ENCODE measurements at regions not wholly inside any gene's neighbourhood (a gene's known extent, or its start where the extent isn't known, plus 50 kb on each side); places are given as distances from the start of the nearest gene placed in this dataset.

- TF ChIP-seq CTCF (IDR thresholded peaks at IDR 0.05; ENCODE audit: low read depth, low read length, missing input control): no peak
- TF ChIP-seq TAF1 (conservative IDR thresholded peaks at IDR 0.05): no peak
- no peak for TF ChIP-seq RAD21 (IDR thresholded peaks at IDR 0.05)
- TF ChIP-seq HNF4A (conservative IDR thresholded peaks at IDR 0.05): no peak
- no peak for TF ChIP-seq GABPA (IDR thresholded peaks at IDR 0.05 in 1 of 2, conservative IDR thresholded peaks at IDR 0.05 in 1 of 2)
- TF ChIP-seq SP1 (IDR thresholded peaks at IDR 0.05): no peak
- no peak for TF ChIP-seq REST (IDR thresholded peaks at IDR 0.05)
- TF ChIP-seq HNF4G (IDR thresholded peaks at IDR 0.05): no peak
- no peak for TF ChIP-seq MAX (IDR thresholded peaks at IDR 0.05)
- TF ChIP-seq JUND (IDR thresholded peaks at IDR 0.05): no peak
- no peak for TF ChIP-seq FOXA1 (IDR thresholded peaks at IDR 0.05)
These were observed 144.6 kb upstream of the RASSF8 start for GRCh38 chr12:25813843-25814242.

Data from liver (tissue), 3 donors.